ENCODE measurements at regions not wholly inside any gene's neighbourhood (a gene's known extent, or its start where the extent isn't known, plus 50 kb on each side); places are given as distances from the start of the nearest gene placed in this dataset.

- H3K4me1 Mint-ChIP-seq (ENCODE audit: insufficient read depth, unreplicated experiment) = peaks cover 15% of the 10 kb centered on the region
- H3K27ac Mint-ChIP-seq (ENCODE audit: low read depth, unreplicated experiment) = no peak overlapping the region
- no peak for TF ChIP-seq CTCF (IDR thresholded peaks at IDR 0.05; ENCODE audit: unreplicated experiment)
- no peaks in the 10 kb centered on the region for H3K9me3 Mint-ChIP-seq (ENCODE audit: unreplicated experiment)
- BruUV-seq (replicated peaks) = no TSS peak
- CTCF ChIA-PET = interaction anchor here (0.6 to 16.1 kb wide), 4 partner anchors 57 to 295 kb away, joined by 3 to 235 read pairs (median 4); no protein-coding TSS in a partner anchor
- POLR2A ChIA-PET = no interaction called here
- no peak overlapping the region for H3K4me3 Mint-ChIP-seq (ENCODE audit: unreplicated experiment)
- H3K36me3 Mint-ChIP-seq (ENCODE audit: insufficient read depth, unreplicated experiment) = peaks cover 6% of the 10 kb centered on the region
- no peaks in the 10 kb centered on the region for H3K27me3 Mint-ChIP-seq (ENCODE audit: insufficient read depth, unreplicated experiment)
- intact Hi-C loops (cut with micrococcal nuclease) = no loop called here
- no peak for DNase-seq (ENCODE audit: unreplicated experiment)
Measured at GRCh38 chr9:130763331-130764171, 70.0 kb downstream of the EXOSC2 start.

GRCh38 chr9:130765137-130766020 is 69.7 kb upstream of the ABL1 start:
- TF ChIP-seq CTCF (IDR thresholded peaks at IDR 0.05; ENCODE audit: unreplicated experiment) = no peak
- intact Hi-C loops (cut with micrococcal nuclease) = no loop called here
- ChIA-PET CTCF (interaction anchor here (16.1 kb wide), 1 partner anchor 100 kb away, joined by 235 read pairs; no protein-coding TSS in a partner anchor), POLR2A (interaction anchor here (1.1 kb wide), 1 partner anchor 80 kb away, joined by 4 read pairs; no protein-coding TSS in a partner anchor)
- BruUV-seq (replicated peaks) = no TSS peak
- DNase-seq (ENCODE audit: unreplicated experiment) = no peak
- peaks cover 15% of the 10 kb centered on the region for H3K4me1 Mint-ChIP-seq (ENCODE audit: insufficient read depth, unreplicated experiment)
- H3K4me3 Mint-ChIP-seq (ENCODE audit: unreplicated experiment) = no peak overlapping the region
- H3K36me3 Mint-ChIP-seq (ENCODE audit: insufficient read depth, unreplicated experiment) = peaks cover 6% of the 10 kb centered on the region
- no peaks in the 10 kb centered on the region for H3K27me3 Mint-ChIP-seq (ENCODE audit: insufficient read depth, unreplicated experiment)
- no peaks in the 10 kb centered on the region for H3K9me3 Mint-ChIP-seq (ENCODE audit: unreplicated experiment)
- H3K27ac Mint-ChIP-seq (ENCODE audit: low read depth, unreplicated experiment) = no peak overlapping the region

GRCh38 chr9:130766021-130766926 is 68.8 kb upstream of the ABL1 start:
- H3K36me3 Mint-ChIP-seq (ENCODE audit: insufficient read depth, unreplicated experiment) = peaks cover 6% of the 10 kb centered on the region
- ChIA-PET CTCF (interaction anchor here (0.6 to 16.1 kb wide), 3 partner anchors 24 to 99 kb away, joined by 3 to 235 read pairs (median 9); no protein-coding TSS in a partner anchor), POLR2A (no interaction called here)
- no peak overlapping the region for H3K4me3 Mint-ChIP-seq (ENCODE audit: unreplicated experiment)
- no peak overlapping the region for H3K27ac Mint-ChIP-seq (ENCODE audit: low read depth, unreplicated experiment)
- TF ChIP-seq CTCF (IDR thresholded peaks at IDR 0.05; ENCODE audit: unreplicated experiment) = no peak
- DNase-seq (ENCODE audit: unreplicated experiment) = no peak
- H3K9me3 Mint-ChIP-seq (ENCODE audit: unreplicated experiment) = no peaks in the 10 kb centered on the region
- peaks cover 15% of the 10 kb centered on the region for H3K4me1 Mint-ChIP-seq (ENCODE audit: insufficient read depth, unreplicated experiment)
- no peaks in the 10 kb centered on the region for H3K27me3 Mint-ChIP-seq (ENCODE audit: insufficient read depth, unreplicated experiment)
- BruUV-seq (replicated peaks) = no TSS peak
- intact Hi-C loops (cut with micrococcal nuclease) = no loop called here

Data from MCF 10A (cell line).